HCT116 (cell line): ENCODE measurements at regions not wholly inside any gene's neighbourhood (a gene's known extent, or its start where the extent isn't known, plus 50 kb on each side); places are given as distances from the start of the nearest gene placed in this dataset.

ENCODE experiments used
- ATAC-seq: fragments of 200-7000 bp; cut with Tn5 transposase; 2 replicates; pipeline ENCODE4 v1.9.1; 2020; ENCODE audit warnings: mild to moderate bottlenecking, moderate library complexity
- BruUV-seq: library from RNA; stranded (reverse); fragments of 400-500 nt; replicated peaks from 2 replicates; lab custom pipeline; 2021; lab: Mats Ljungman, UMichigan
- CTCF ChIA-PET: fragments of 300-600 bp; sonication (Branson Sonifier 250); formaldehyde crosslinking; loops from one replicate; lab custom pipeline; 2021; ENCODE audit warnings: antibody characterized with exemption; lab: Charles Lee
- POLR2A ChIA-PET: fragments of 300-600, 350-600 bp; sonication (Branson Sonifier 250); formaldehyde crosslinking; loops from one replicate; lab custom pipeline; 2021; ENCODE audit warnings: antibody characterized with exemption; lab: Charles Lee
- RAD21 ChIA-PET, 2 experiments: fragments of 300-600 bp; sonication (Branson Sonifier 250); formaldehyde crosslinking; loops; one replicate each; lab custom pipeline; 2023; ENCODE audit warnings: low total read pairs in 2 of 2; ENCODE audit not compliant: uncharacterized antibody in 2 of 2, unreplicated experiment in 2 of 2, low non-redundant PET in 1 of 2; lab: Charles Lee
- DNase-seq: peaks from one replicate; pipeline ENCODE4 v3.0.0-alpha.2; 2010; ENCODE audit warnings: low read depth, low spot score
- H2AFZ ChIP-seq: fragments of 200-600 bp; shearing (Covaris generic), sonication (generic); 2 replicates; pipeline ENCODE4 v1.6.1; 2017; ENCODE audit warnings: low read depth, mixed run types, mixed read lengths, antibody characterized with exemption, low read length; ENCODE audit not compliant: poor library complexity, severe bottlenecking
- H3K27ac ChIP-seq: 2 replicates; pipeline ENCODE4 v1.5.1; 2012; ENCODE audit warnings: low read depth, low read length
- H3K27me3 ChIP-seq: fragments of 200-600 bp; sonication (generic); 2 replicates; pipeline ENCODE4 v1.6.1; 2016; ENCODE audit warnings: mixed run types, low read length, mixed read lengths; ENCODE audit not compliant: insufficient read depth
- H3K36me3 ChIP-seq, 2 experiments: fragments of 200-500 bp in 1 of 2; fragments of 200-600 bp in 1 of 2; sonication (Bioruptor generic) in 1 of 2; sonication (generic) in 1 of 2; 2 replicates each; pipeline versions ENCODE4 v1.5.1 to v1.6.1; 2014 to 2016; ENCODE audit warnings: low read length in 2 of 2, inconsistent platforms in 1 of 2, mixed read lengths in 1 of 2, mixed run types in 1 of 2; ENCODE audit not compliant: insufficient read depth in 2 of 2, control insufficient read depth in 1 of 2
- H3K4me1 ChIP-seq, 2 experiments: fragments of 200-600 bp in 1 of 2; sonication (generic) in 1 of 2; 2 replicates each; pipeline versions ENCODE4 v1.5.1 to v1.6.1; 2012 to 2017; ENCODE audit warnings: low read length in 2 of 2, inconsistent platforms in 1 of 2, mild to moderate bottlenecking in 1 of 2, mixed read lengths in 1 of 2, mixed run types in 1 of 2, moderate library complexity in 1 of 2; ENCODE audit not compliant: insufficient read depth in 2 of 2, control insufficient read depth in 1 of 2
- H3K4me2 ChIP-seq: fragments of 200-600 bp; sonication (generic); 2 replicates; pipeline ENCODE4 v1.6.1; 2017; ENCODE audit warnings: mixed run types, low read length, mixed read lengths
- H3K4me3 ChIP-seq, 2 experiments: fragments of 200-600 bp in 1 of 2; sonication (generic) in 1 of 2; replicated peaks in 1 of 2; 2 replicates each; pipeline ENCODE4 v1.5.1; 2011 to 2016; ENCODE audit warnings: low read length in 2 of 2, control low read depth in 1 of 2, low read depth in 1 of 2, mild to moderate bottlenecking in 1 of 2, mixed read lengths in 1 of 2, mixed run types in 1 of 2
- H3K79me2 ChIP-seq: fragments of 200-600 bp; sonication (generic); 2 replicates; pipeline ENCODE4 v1.6.1; 2017; ENCODE audit warnings: mild to moderate bottlenecking, mixed run types, low read length, moderate library complexity, mixed read lengths; ENCODE audit not compliant: insufficient read depth
- H3K9ac ChIP-seq: fragments of 200-600 bp; sonication (generic); 2 replicates; pipeline ENCODE4 v1.6.1; 2016; ENCODE audit warnings: low read length, mixed read lengths
- H3K9me2 ChIP-seq: fragments of 200-600 bp; sonication (generic), shearing (Covaris generic); 2 replicates; pipeline ENCODE4 v1.6.1; 2017; ENCODE audit warnings: mixed run types, mild to moderate bottlenecking, moderate library complexity; ENCODE audit not compliant: insufficient read depth
- H3K9me3 ChIP-seq, 2 experiments: fragments of 200-500 bp in 1 of 2; fragments of 200-600 bp in 1 of 2; sonication (Bioruptor generic) in 1 of 2; sonication (generic) in 1 of 2; 2 replicates each; pipeline ENCODE4 v1.6.1; 2014 to 2017; ENCODE audit warnings: low read length in 2 of 2, mixed read lengths in 2 of 2, inconsistent platforms in 1 of 2, low read depth in 1 of 2, mild to moderate bottlenecking in 1 of 2, mixed run types in 1 of 2, moderate library complexity in 1 of 2; ENCODE audit not compliant: control insufficient read depth in 1 of 2, insufficient read depth in 1 of 2
- H4K20me1 ChIP-seq: fragments of 200-600 bp; sonication (generic), shearing (Covaris generic); 2 replicates; pipeline ENCODE4 v1.6.1; 2017; ENCODE audit warnings: mixed run types, mild to moderate bottlenecking, moderate library complexity; ENCODE audit not compliant: insufficient read depth
- ATF3 ChIP-seq: IDR thresholded peaks from 2 replicates; pipeline ENCODE4 v1.6.1; 2012
- CBX3 ChIP-seq: IDR thresholded peaks from 2 replicates; pipeline ENCODE4 v1.6.1; 2012; ENCODE audit warnings: low read depth
- CEBPB ChIP-seq: IDR thresholded peaks from 2 replicates; pipeline ENCODE4 v1.6.1; 2012; ENCODE audit warnings: low read depth
- CTCF ChIP-seq, 3 experiments: fragments of 200-600 bp in 1 of 3; sonication (generic) in 1 of 3; IDR thresholded peaks in 2 of 3; conservative IDR thresholded peaks in 1 of 3; 2 replicates each; pipeline ENCODE4 v1.5.1; 2012 to 2017; ENCODE audit warnings: low read depth in 2 of 3, low read length in 2 of 3, antibody characterized with exemption in 1 of 3, borderline replicate concordance in 1 of 3, control low read depth in 1 of 3, mild to moderate bottlenecking in 1 of 3, mixed read lengths in 1 of 3, mixed run types in 1 of 3, moderate library complexity in 1 of 3; ENCODE audit not compliant: insufficient read depth in 1 of 3
- ELF1 ChIP-seq: IDR thresholded peaks from 2 replicates; pipeline ENCODE4 v1.6.1; 2012; ENCODE audit warnings: low read depth, borderline replicate concordance
- FOSL1 ChIP-seq: IDR thresholded peaks from 2 replicates; pipeline ENCODE4 v1.6.1; 2012; ENCODE audit warnings: low read depth
- JUND ChIP-seq: IDR thresholded peaks from 2 replicates; pipeline ENCODE4 v1.6.1; 2012
- MAX ChIP-seq: IDR thresholded peaks from 2 replicates; pipeline ENCODE4 v1.6.1; 2012
- POLR2AphosphoS5 ChIP-seq: IDR thresholded peaks from 2 replicates; pipeline ENCODE4 v1.6.1; 2011; ENCODE audit warnings: mild to moderate bottlenecking, low read depth, low read length, moderate library complexity
- SIN3A ChIP-seq: IDR thresholded peaks from 2 replicates; pipeline ENCODE4 v1.6.1; 2012; ENCODE audit warnings: low read depth
- SP1 ChIP-seq: IDR thresholded peaks from 2 replicates; pipeline ENCODE4 v1.6.1; 2012; ENCODE audit warnings: low read depth
- SRF ChIP-seq: IDR thresholded peaks from 2 replicates; pipeline ENCODE4 v1.6.1; 2012; ENCODE audit warnings: low read depth
- TCF7L2 ChIP-seq: IDR thresholded peaks from 2 replicates; pipeline ENCODE4 v1.7.0; 2011; ENCODE audit warnings: borderline replicate concordance, inconsistent platforms; ENCODE audit not compliant: insufficient read depth, insufficient read length; ENCODE audit errors: extremely low read depth
- YY1 ChIP-seq: IDR thresholded peaks from 2 replicates; pipeline ENCODE4 v1.6.1; 2011; ENCODE audit warnings: low read length, low read depth, moderate library complexity, mild to moderate bottlenecking; ENCODE audit not compliant: insufficient replicate concordance; ENCODE audit errors: extremely low read depth
- ZNF274 ChIP-seq: fragments of 200-500 bp; sonication (Bioruptor generic); IDR thresholded peaks from 2 replicates; pipeline ENCODE4 v1.6.1; 2014; ENCODE audit warnings: mild to moderate bottlenecking, low read depth, low read length, inconsistent platforms
- intact Hi-C: fragments of 100-400 bp; cut with micrococcal nuclease; formaldehyde crosslinking; loops from 2 replicates; pipeline ENCODE4 v1.10.0; 2022
- TF ChIP-seq, protein P1 (sequence below): IDR thresholded peaks from 2 replicates; pipeline ENCODE4 v1.6.1; 2012; ENCODE audit warnings: low read depth

DNA sequence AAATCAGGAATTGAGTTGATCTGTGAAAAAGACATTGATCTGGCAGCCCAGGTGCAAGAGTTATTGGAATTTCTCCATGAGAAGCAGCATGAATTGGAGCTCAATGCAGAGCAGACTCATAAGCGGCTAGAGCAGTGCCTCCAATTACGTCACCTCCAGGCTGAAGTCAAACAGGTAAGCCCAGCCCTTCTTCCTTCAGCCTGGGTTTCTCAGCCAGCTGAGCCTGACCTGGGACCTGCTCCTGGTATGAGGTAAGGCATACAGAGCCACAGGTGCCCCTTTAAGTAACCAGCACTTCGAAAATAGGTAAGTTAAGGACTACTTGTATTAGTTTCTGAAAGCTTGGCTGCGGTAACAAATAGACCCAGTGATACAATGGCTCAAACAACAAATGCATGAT lies 307.4 kb upstream of the UMPS start:
- ATAC-seq (no peak), DNase-seq (no peak)
- H3K27me3 ChIP-seq = peaks cover 45% of the 10 kb centered on the region
- no peaks in the 10 kb centered on the region for H3K9me3 ChIP-seq
- H3K4me1 ChIP-seq = no peaks in the 10 kb centered on the region
- H3K4me3 ChIP-seq = no peak overlapping the region
- no peak for TF ChIP-seq TCF7L2
- no peak for TF ChIP-seq SP1
- no peak for TF ChIP-seq CBX3
- TF ChIP-seq YY1 = no peak
- TF ChIP-seq CEBPB = no peak
- H3K4me2 ChIP-seq = no peak overlapping the region
- intact Hi-C loops = no loop called here
- H3K36me3 ChIP-seq = no peaks in the 10 kb centered on the region
- H3K9ac ChIP-seq = no peak overlapping the region
- H3K79me2 ChIP-seq = no peaks in the 10 kb centered on the region
- H2AFZ ChIP-seq = no peak overlapping the region
- ChIA-PET CTCF (no interaction called here), POLR2A (no interaction called here), RAD21 (no interaction called here)
- H3K27ac ChIP-seq = no peak overlapping the region
- no peaks in the 10 kb centered on the region for H3K9me2 ChIP-seq
- no peaks in the 10 kb centered on the region for H4K20me1 ChIP-seq
- BruUV-seq = no TSS peak

DNA sequence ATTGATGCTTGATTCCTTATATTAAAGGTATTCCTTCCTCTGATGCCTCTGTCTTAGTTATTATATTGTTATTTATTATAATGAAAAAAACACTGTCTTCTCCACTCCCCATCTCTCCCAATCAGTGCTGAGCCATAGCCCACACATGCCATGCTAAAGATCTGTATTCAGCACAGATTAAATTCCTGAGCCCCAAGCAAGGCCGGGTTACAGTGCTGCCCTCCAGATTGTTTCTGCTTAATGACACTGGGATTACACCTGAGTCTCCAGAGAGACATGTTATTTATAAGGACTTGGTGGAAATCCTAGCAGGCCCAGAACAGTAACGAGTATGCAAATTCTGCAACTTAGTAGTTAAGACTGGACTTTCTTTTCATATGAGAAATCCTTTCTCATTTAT lies 305.9 kb upstream of the UMPS start:
- Histone ChIP-seq H3K4me3 (no peak overlapping the region), H3K36me3 (no peaks in the 10 kb centered on the region), H3K79me2 (no peaks in the 10 kb centered on the region), H3K27me3 (peaks cover 39% of the 10 kb centered on the region), H3K9ac (no peak overlapping the region), H4K20me1 (no peaks in the 10 kb centered on the region), H3K4me1 (peaks cover 9 to 11% of the 10 kb centered on the region in 2 experiments), H3K9me2 (no peaks in the 10 kb centered on the region), H3K27ac (no peak overlapping the region), H2AFZ (no peak overlapping the region), H3K4me2 (no peak overlapping the region), H3K9me3 (no peaks in the 10 kb centered on the region)
- TF ChIP-seq CBX3 = no peak
- no peak for TF ChIP-seq JUND
- TF ChIP-seq SIN3A = no peak
- TF ChIP-seq POLR2AphosphoS5 = no peak
- no peak for TF ChIP-seq CTCF (IDR thresholded peaks at IDR 0.05 in 2 of 3, conservative IDR thresholded peaks at IDR 0.05 in 1 of 3; ENCODE audit: borderline replicate concordance in 1 of 3, insufficient read depth in 1 of 3, low read depth in 2 of 3, low read length in 2 of 3)
- no peak for TF ChIP-seq ELF1
- TF ChIP-seq ATF3 = no peak
- no peak for TF ChIP-seq SP1
- no peak for TF ChIP-seq SRF
- TF ChIP-seq FOSL1 = no peak
- no peak for TF ChIP-seq ZNF274
- no peak for TF ChIP-seq MAX
- TF ChIP-seq, protein P1, sequence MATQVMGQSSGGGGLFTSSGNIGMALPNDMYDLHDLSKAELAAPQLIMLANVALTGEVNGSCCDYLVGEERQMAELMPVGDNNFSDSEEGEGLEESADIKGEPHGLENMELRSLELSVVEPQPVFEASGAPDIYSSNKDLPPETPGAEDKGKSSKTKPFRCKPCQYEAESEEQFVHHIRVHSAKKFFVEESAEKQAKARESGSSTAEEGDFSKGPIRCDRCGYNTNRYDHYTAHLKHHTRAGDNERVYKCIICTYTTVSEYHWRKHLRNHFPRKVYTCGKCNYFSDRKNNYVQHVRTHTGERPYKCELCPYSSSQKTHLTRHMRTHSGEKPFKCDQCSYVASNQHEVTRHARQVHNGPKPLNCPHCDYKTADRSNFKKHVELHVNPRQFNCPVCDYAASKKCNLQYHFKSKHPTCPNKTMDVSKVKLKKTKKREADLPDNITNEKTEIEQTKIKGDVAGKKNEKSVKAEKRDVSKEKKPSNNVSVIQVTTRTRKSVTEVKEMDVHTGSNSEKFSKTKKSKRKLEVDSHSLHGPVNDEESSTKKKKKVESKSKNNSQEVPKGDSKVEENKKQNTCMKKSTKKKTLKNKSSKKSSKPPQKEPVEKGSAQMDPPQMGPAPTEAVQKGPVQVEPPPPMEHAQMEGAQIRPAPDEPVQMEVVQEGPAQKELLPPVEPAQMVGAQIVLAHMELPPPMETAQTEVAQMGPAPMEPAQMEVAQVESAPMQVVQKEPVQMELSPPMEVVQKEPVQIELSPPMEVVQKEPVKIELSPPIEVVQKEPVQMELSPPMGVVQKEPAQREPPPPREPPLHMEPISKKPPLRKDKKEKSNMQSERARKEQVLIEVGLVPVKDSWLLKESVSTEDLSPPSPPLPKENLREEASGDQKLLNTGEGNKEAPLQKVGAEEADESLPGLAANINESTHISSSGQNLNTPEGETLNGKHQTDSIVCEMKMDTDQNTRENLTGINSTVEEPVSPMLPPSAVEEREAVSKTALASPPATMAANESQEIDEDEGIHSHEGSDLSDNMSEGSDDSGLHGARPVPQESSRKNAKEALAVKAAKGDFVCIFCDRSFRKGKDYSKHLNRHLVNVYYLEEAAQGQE = no peak
- intact Hi-C loops = no loop called here
- DNase-seq (no peak), ATAC-seq (no peak)
- RAD21 ChIA-PET = no interaction called here
- CTCF ChIA-PET = no interaction called here
- BruUV-seq = no TSS peak
- POLR2A ChIA-PET = no interaction called here
